ENCODE measurements at regions not wholly inside any gene's neighbourhood (a gene's known extent, or its start where the extent isn't known, plus 50 kb on each side); places are given as distances from the start of the nearest gene placed in this dataset.

- TF ChIP-seq ZFX (CRISPR knock-in tag; IDR thresholded peaks at IDR 0.05; ENCODE audit: low read depth) (no peak), ZNF451 (CRISPR knock-in tag; IDR thresholded peaks at IDR 0.05) (no peak), CTCF (CRISPR knock-in tag; IDR thresholded peaks at IDR 0.05) (no peak), PRDM15 (CRISPR knock-in tag; IDR thresholded peaks at IDR 0.05) (no peak), MIER3 (CRISPR knock-in tag; IDR thresholded peaks at IDR 0.05; ENCODE audit: borderline replicate concordance) (no peak), EZH2 (conservative IDR thresholded peaks at IDR 0.05; ENCODE audit: low read depth, low read length) (no peak)
Observed at GRCh38 chr4:23429497-23429896, 460.4 kb downstream of the PPARGC1A start.

Measured in HepG2 (cell line).